Heart left ventricle (tissue), 13 donors: ENCODE measurements at regions not wholly inside any gene's neighbourhood (a gene's known extent, or its start where the extent isn't known, plus 50 kb on each side); places are given as distances from the start of the nearest gene placed in this dataset.

Experiments used
- POLR2A ChIP-seq, 2 donors: fragments of 450-650 bp; IDR thresholded peaks; one replicate each; pipeline ENCODE4 v1.6.1; 2017; ENCODE audit warnings: antibody characterized with exemption in 2 of 2, mild to moderate bottlenecking in 2 of 2, moderate library complexity in 2 of 2
- TF ChIP-seq, protein P1 (sequence below), 12 donors: fragments of 200-600 bp; sonication (generic) in 4 of 12; IDR thresholded peaks; one replicate each; pipeline versions ENCODE4 v1.5.0 to v1.8.0; 2018 to 2022; ENCODE audit warnings: antibody characterized with exemption in 12 of 12, mild to moderate bottlenecking in 5 of 12
- donor health status: ischemic (EF 13 %, LVEDD 7.1; RV severe dilation, severe dysfunction).
- donor health status: DM: no; HTN: yes; CAD: no.
- donor health status: DM: no; HTN: no; CAD: no.
- donor health status: ischemic (EF 25% LVEDD 6.9; RV normal size, moderate dysfunction).
- donor health status: ischemic (EF 25% LVEDD 5.7; RV mildly dilated, moderate dysfunction).
- donor health status: ischemic (EF 35%, LVEDD 5.7; RV mildly dilated, moderate dysfunction).
- donor health status: nonischemic (EF 11% LVEDD 7.7; RV severe dilation, severe dysfunction).
- donor health status: DM: yes; HTN: yes; CAD: no.
- donor health status: PGD.
- donor health status: ischemic (EF 29% LVEDD 5.4; RV normal size, mild dysfunction).
- donor health status: nonischemic (EF 23%, LVEDD 6.1; RV moderate dilation, normal function).

- TF ChIP-seq POLR2A (IDR thresholded peaks at IDR 0.05): no peak
- TF ChIP-seq, protein P1, sequence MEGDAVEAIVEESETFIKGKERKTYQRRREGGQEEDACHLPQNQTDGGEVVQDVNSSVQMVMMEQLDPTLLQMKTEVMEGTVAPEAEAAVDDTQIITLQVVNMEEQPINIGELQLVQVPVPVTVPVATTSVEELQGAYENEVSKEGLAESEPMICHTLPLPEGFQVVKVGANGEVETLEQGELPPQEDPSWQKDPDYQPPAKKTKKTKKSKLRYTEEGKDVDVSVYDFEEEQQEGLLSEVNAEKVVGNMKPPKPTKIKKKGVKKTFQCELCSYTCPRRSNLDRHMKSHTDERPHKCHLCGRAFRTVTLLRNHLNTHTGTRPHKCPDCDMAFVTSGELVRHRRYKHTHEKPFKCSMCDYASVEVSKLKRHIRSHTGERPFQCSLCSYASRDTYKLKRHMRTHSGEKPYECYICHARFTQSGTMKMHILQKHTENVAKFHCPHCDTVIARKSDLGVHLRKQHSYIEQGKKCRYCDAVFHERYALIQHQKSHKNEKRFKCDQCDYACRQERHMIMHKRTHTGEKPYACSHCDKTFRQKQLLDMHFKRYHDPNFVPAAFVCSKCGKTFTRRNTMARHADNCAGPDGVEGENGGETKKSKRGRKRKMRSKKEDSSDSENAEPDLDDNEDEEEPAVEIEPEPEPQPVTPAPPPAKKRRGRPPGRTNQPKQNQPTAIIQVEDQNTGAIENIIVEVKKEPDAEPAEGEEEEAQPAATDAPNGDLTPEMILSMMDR (IDR thresholded peaks at IDR 0.05): no peak
These were observed 385.6 kb downstream of the IRS2 start for GRCh38 chr13:109400624-109401257.
